H1 (cell line): ENCODE measurements at regions not wholly inside any gene's neighbourhood (a gene's known extent, or its start where the extent isn't known, plus 50 kb on each side); places are given as distances from the start of the nearest gene placed in this dataset.

ENCODE experiments used
- ATF3 ChIP-seq: IDR thresholded peaks from 2 replicates; pipeline ENCODE4 v1.6.1; 2011; ENCODE audit warnings: low read depth, mild to moderate bottlenecking, low read length; ENCODE audit not compliant: insufficient read depth
- CBX8 ChIP-seq: fragments of 300-800, 300-1000 bp; sonication (generic); IDR thresholded peaks from 2 replicates; pipeline ENCODE4 v1.7.1; 2016; ENCODE audit warnings: low read depth, low read length, borderline replicate concordance
- CTCF ChIP-seq, 3 experiments: IDR thresholded peaks; 1 replicate in 2 of 3; 2 replicates in 1 of 3; pipeline versions ENCODE4 v1.5.1 to v1.6.1; 2011; ENCODE audit warnings: low read length in 3 of 3, mild to moderate bottlenecking in 3 of 3, inconsistent platforms in 2 of 3, low read depth in 1 of 3, moderate library complexity in 1 of 3; ENCODE audit not compliant: insufficient read depth in 1 of 3; ENCODE audit errors: control extremely low read depth in 1 of 3
- HDAC2 ChIP-seq, 2 experiments: fragments of 300-600 bp in 1 of 2; sonication (generic) in 1 of 2; IDR thresholded peaks; 2 replicates each; pipeline ENCODE4 v1.6.1; 2011 to 2012; ENCODE audit warnings: low read depth in 2 of 2, low read length in 2 of 2, mild to moderate bottlenecking in 2 of 2, moderate library complexity in 2 of 2, borderline replicate concordance in 1 of 2, inconsistent platforms in 1 of 2
- MAX ChIP-seq: IDR thresholded peaks from 2 replicates; pipeline ENCODE4 v1.6.1; 2012; ENCODE audit warnings: inconsistent platforms

DNA sequence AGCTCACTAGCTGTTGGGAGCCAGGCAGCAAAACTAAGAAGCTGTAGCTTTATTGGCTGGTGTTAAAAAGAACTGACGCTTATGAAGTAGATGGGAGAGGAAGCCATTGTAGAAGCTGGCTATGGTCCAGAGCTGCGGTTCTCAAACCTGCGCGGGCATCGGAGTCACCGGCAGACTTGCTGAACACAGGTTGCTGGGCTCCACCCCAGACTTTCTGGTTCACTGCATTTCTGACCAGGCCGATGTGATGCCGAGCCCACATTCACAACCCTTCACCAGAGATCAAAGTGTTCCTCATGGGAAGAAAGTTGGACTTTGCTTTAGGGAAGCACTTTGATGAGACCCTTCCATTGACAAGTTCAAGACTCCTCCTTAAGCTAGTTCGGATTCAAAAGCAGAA lies 231.6 kb downstream of the QKI start:
- TF ChIP-seq CTCF (IDR thresholded peaks at IDR 0.05; ENCODE audit: control extremely low read depth in 1 of 3, insufficient read depth in 1 of 3, low read depth in 1 of 3, low read length in 3 of 3) (no peak), MAX (no peak), ATF3 (no peak), HDAC2 (IDR thresholded peaks at IDR 0.05; ENCODE audit: borderline replicate concordance in 1 of 2, low read depth in 2 of 2, low read length in 2 of 2) (no peak), CBX8 (no peak)
